ENCODE measurements at regions not wholly inside any gene's neighbourhood (a gene's known extent, or its start where the extent isn't known, plus 50 kb on each side); places are given as distances from the start of the nearest gene placed in this dataset.

GRCh38 chr13:74084375-74084935, 49.7 kb downstream of the KLF12 start:
- no peak for DNase-seq (ENCODE audit: low read depth)

- DNase-seq (ENCODE audit: low read depth): no peak
These were observed 51.5 kb downstream of the KLF12 start for GRCh38 chr13:74082741-74083160.

GRCh38 chr13:74080762-74081161, 53.4 kb downstream of the KLF12 start:
- no peak for DNase-seq (ENCODE audit: low read depth)

GRCh38 chr13:74077792-74078191, 56.4 kb downstream of the KLF12 start:
- no peak for DNase-seq (ENCODE audit: low read depth)

GRCh38 chr13:74077375-74077774, 56.8 kb downstream of the KLF12 start:
- DNase-seq (ENCODE audit: low read depth): no peak

GRCh38 chr13:74074723-74075122, 59.5 kb downstream of the KLF12 start:
- no peak for DNase-seq (ENCODE audit: low read depth)

GRCh38 chr13:74073274-74073673, 60.9 kb downstream of the KLF12 start:
- no peak for DNase-seq (ENCODE audit: low read depth)

GRCh38 chr13:74070513-74070912, 63.7 kb downstream of the KLF12 start:
- no peak for DNase-seq (ENCODE audit: low read depth)

- DNase-seq (ENCODE audit: low read depth): no peak
These were observed 64.1 kb downstream of the KLF12 start for GRCh38 chr13:74070065-74070464.

- DNase-seq (ENCODE audit: low read depth): no peak
These were observed 65.7 kb downstream of the KLF12 start for GRCh38 chr13:74068471-74068870.

GRCh38 chr13:74067818-74068217, 66.4 kb downstream of the KLF12 start:
- no peak for DNase-seq (ENCODE audit: low read depth)

- no peak for DNase-seq (ENCODE audit: low read depth)
These were observed 67.3 kb downstream of the KLF12 start for GRCh38 chr13:74066937-74067336.

GRCh38 chr13:74064805-74065312, 69.3 kb downstream of the KLF12 start:
- no peak for DNase-seq (ENCODE audit: low read depth)

GRCh38 chr13:74063533-74064100, 70.6 kb downstream of the KLF12 start:
- no peak for DNase-seq (ENCODE audit: low read depth)

- no peak for DNase-seq (ENCODE audit: low read depth)
These were observed 71.3 kb downstream of the KLF12 start for GRCh38 chr13:74062933-74063332.

GRCh38 chr13:74061926-74062595, 72.1 kb downstream of the KLF12 start:
- no peak for DNase-seq (ENCODE audit: low read depth)

GRCh38 chr13:74056801-74057542, 77.2 kb downstream of the KLF12 start:
- DNase-seq (ENCODE audit: low read depth): no peak

GRCh38 chr13:74052402-74052928, 81.7 kb downstream of the KLF12 start:
- DNase-seq (ENCODE audit: low read depth): no peak

- no peak for DNase-seq (ENCODE audit: low read depth)
These were observed 85.4 kb downstream of the KLF12 start for GRCh38 chr13:74048756-74049155.

GRCh38 chr13:74047931-74048600, 86.1 kb downstream of the KLF12 start:
- DNase-seq (ENCODE audit: low read depth): no peak

- no peak for DNase-seq (ENCODE audit: low read depth)
These were observed 87.8 kb downstream of the KLF12 start for GRCh38 chr13:74046431-74046830.

GRCh38 chr13:74045583-74045982, 88.6 kb downstream of the KLF12 start:
- no peak for DNase-seq (ENCODE audit: low read depth)
